HCT116 (cell line): ENCODE measurements at regions not wholly inside any gene's neighbourhood (a gene's known extent, or its start where the extent isn't known, plus 50 kb on each side); places are given as distances from the start of the nearest gene placed in this dataset.

Experiments
- ATAC-seq: fragments of 200-7000 bp; cut with Tn5 transposase; 2 replicates; pipeline ENCODE4 v1.9.1; 2020; ENCODE audit warnings: mild to moderate bottlenecking, moderate library complexity
- BruUV-seq: library from RNA; stranded (reverse); fragments of 400-500 nt; replicated peaks from 2 replicates; lab custom pipeline; 2021; lab: Mats Ljungman, UMichigan
- CTCF ChIA-PET: fragments of 300-600 bp; sonication (Branson Sonifier 250); formaldehyde crosslinking; loops from one replicate; lab custom pipeline; 2021; ENCODE audit warnings: antibody characterized with exemption; lab: Charles Lee
- POLR2A ChIA-PET: fragments of 300-600, 350-600 bp; sonication (Branson Sonifier 250); formaldehyde crosslinking; loops from one replicate; lab custom pipeline; 2021; ENCODE audit warnings: antibody characterized with exemption; lab: Charles Lee
- RAD21 ChIA-PET, 2 experiments: fragments of 300-600 bp; sonication (Branson Sonifier 250); formaldehyde crosslinking; loops; one replicate each; lab custom pipeline; 2023; ENCODE audit warnings: low total read pairs in 2 of 2; ENCODE audit not compliant: uncharacterized antibody in 2 of 2, unreplicated experiment in 2 of 2, low non-redundant PET in 1 of 2; lab: Charles Lee
- DNase-seq: peaks from one replicate; pipeline ENCODE4 v3.0.0-alpha.2; 2010; ENCODE audit warnings: low read depth, low spot score
- H2AFZ ChIP-seq: fragments of 200-600 bp; shearing (Covaris generic), sonication (generic); 2 replicates; pipeline ENCODE4 v1.6.1; 2017; ENCODE audit warnings: low read depth, mixed run types, mixed read lengths, antibody characterized with exemption, low read length; ENCODE audit not compliant: poor library complexity, severe bottlenecking
- H3K27ac ChIP-seq: 2 replicates; pipeline ENCODE4 v1.5.1; 2012; ENCODE audit warnings: low read depth, low read length
- H3K27me3 ChIP-seq: fragments of 200-600 bp; sonication (generic); 2 replicates; pipeline ENCODE4 v1.6.1; 2016; ENCODE audit warnings: mixed run types, low read length, mixed read lengths; ENCODE audit not compliant: insufficient read depth
- H3K36me3 ChIP-seq, 2 experiments: fragments of 200-500 bp in 1 of 2; fragments of 200-600 bp in 1 of 2; sonication (Bioruptor generic) in 1 of 2; sonication (generic) in 1 of 2; 2 replicates each; pipeline versions ENCODE4 v1.5.1 to v1.6.1; 2014 to 2016; ENCODE audit warnings: low read length in 2 of 2, inconsistent platforms in 1 of 2, mixed read lengths in 1 of 2, mixed run types in 1 of 2; ENCODE audit not compliant: insufficient read depth in 2 of 2, control insufficient read depth in 1 of 2
- H3K4me1 ChIP-seq, 2 experiments: fragments of 200-600 bp in 1 of 2; sonication (generic) in 1 of 2; 2 replicates each; pipeline versions ENCODE4 v1.5.1 to v1.6.1; 2012 to 2017; ENCODE audit warnings: low read length in 2 of 2, inconsistent platforms in 1 of 2, mild to moderate bottlenecking in 1 of 2, mixed read lengths in 1 of 2, mixed run types in 1 of 2, moderate library complexity in 1 of 2; ENCODE audit not compliant: insufficient read depth in 2 of 2, control insufficient read depth in 1 of 2
- H3K4me2 ChIP-seq: fragments of 200-600 bp; sonication (generic); 2 replicates; pipeline ENCODE4 v1.6.1; 2017; ENCODE audit warnings: mixed run types, low read length, mixed read lengths
- H3K4me3 ChIP-seq, 2 experiments: fragments of 200-600 bp in 1 of 2; sonication (generic) in 1 of 2; replicated peaks in 1 of 2; 2 replicates each; pipeline ENCODE4 v1.5.1; 2011 to 2016; ENCODE audit warnings: low read length in 2 of 2, control low read depth in 1 of 2, low read depth in 1 of 2, mild to moderate bottlenecking in 1 of 2, mixed read lengths in 1 of 2, mixed run types in 1 of 2
- H3K79me2 ChIP-seq: fragments of 200-600 bp; sonication (generic); 2 replicates; pipeline ENCODE4 v1.6.1; 2017; ENCODE audit warnings: mild to moderate bottlenecking, mixed run types, low read length, moderate library complexity, mixed read lengths; ENCODE audit not compliant: insufficient read depth
- H3K9ac ChIP-seq: fragments of 200-600 bp; sonication (generic); 2 replicates; pipeline ENCODE4 v1.6.1; 2016; ENCODE audit warnings: low read length, mixed read lengths
- H3K9me2 ChIP-seq: fragments of 200-600 bp; sonication (generic), shearing (Covaris generic); 2 replicates; pipeline ENCODE4 v1.6.1; 2017; ENCODE audit warnings: mixed run types, mild to moderate bottlenecking, moderate library complexity; ENCODE audit not compliant: insufficient read depth
- H3K9me3 ChIP-seq, 2 experiments: fragments of 200-500 bp in 1 of 2; fragments of 200-600 bp in 1 of 2; sonication (Bioruptor generic) in 1 of 2; sonication (generic) in 1 of 2; 2 replicates each; pipeline ENCODE4 v1.6.1; 2014 to 2017; ENCODE audit warnings: low read length in 2 of 2, mixed read lengths in 2 of 2, inconsistent platforms in 1 of 2, low read depth in 1 of 2, mild to moderate bottlenecking in 1 of 2, mixed run types in 1 of 2, moderate library complexity in 1 of 2; ENCODE audit not compliant: control insufficient read depth in 1 of 2, insufficient read depth in 1 of 2
- H4K20me1 ChIP-seq: fragments of 200-600 bp; sonication (generic), shearing (Covaris generic); 2 replicates; pipeline ENCODE4 v1.6.1; 2017; ENCODE audit warnings: mixed run types, mild to moderate bottlenecking, moderate library complexity; ENCODE audit not compliant: insufficient read depth
- ELF1 ChIP-seq: IDR thresholded peaks from 2 replicates; pipeline ENCODE4 v1.6.1; 2012; ENCODE audit warnings: low read depth, borderline replicate concordance
- EZH2phosphoT487 ChIP-seq: fragments of 200-600 bp; IDR thresholded peaks from 2 replicates; pipeline ENCODE4 v1.6.1; 2018; ENCODE audit warnings: antibody characterized with exemption, borderline replicate concordance
- POLR2AphosphoS5 ChIP-seq: IDR thresholded peaks from 2 replicates; pipeline ENCODE4 v1.6.1; 2011; ENCODE audit warnings: mild to moderate bottlenecking, low read depth, low read length, moderate library complexity
- SP1 ChIP-seq: IDR thresholded peaks from 2 replicates; pipeline ENCODE4 v1.6.1; 2012; ENCODE audit warnings: low read depth
- TCF7L2 ChIP-seq: IDR thresholded peaks from 2 replicates; pipeline ENCODE4 v1.7.0; 2011; ENCODE audit warnings: borderline replicate concordance, inconsistent platforms; ENCODE audit not compliant: insufficient read depth, insufficient read length; ENCODE audit errors: extremely low read depth
- YY1 ChIP-seq: IDR thresholded peaks from 2 replicates; pipeline ENCODE4 v1.6.1; 2011; ENCODE audit warnings: low read length, low read depth, moderate library complexity, mild to moderate bottlenecking; ENCODE audit not compliant: insufficient replicate concordance; ENCODE audit errors: extremely low read depth
- ZNF274 ChIP-seq: fragments of 200-500 bp; sonication (Bioruptor generic); IDR thresholded peaks from 2 replicates; pipeline ENCODE4 v1.6.1; 2014; ENCODE audit warnings: mild to moderate bottlenecking, low read depth, low read length, inconsistent platforms
- intact Hi-C: fragments of 100-400 bp; cut with micrococcal nuclease; formaldehyde crosslinking; loops from 2 replicates; pipeline ENCODE4 v1.10.0; 2022
- TF ChIP-seq, protein P1 (sequence below): IDR thresholded peaks from 2 replicates; pipeline ENCODE4 v1.6.1; 2011; ENCODE audit warnings: mild to moderate bottlenecking, low read length, moderate library complexity; ENCODE audit not compliant: insufficient replicate concordance; ENCODE audit errors: extremely low read depth
- TF ChIP-seq, protein P2 (sequence below): IDR thresholded peaks from 2 replicates; pipeline ENCODE4 v1.6.1; 2012
- TF ChIP-seq, protein P3 (sequence below), 3 experiments: fragments of 200-600 bp in 1 of 3; sonication (generic) in 1 of 3; IDR thresholded peaks in 2 of 3; conservative IDR thresholded peaks in 1 of 3; 2 replicates each; pipeline ENCODE4 v1.5.1; 2012 to 2017; ENCODE audit warnings: low read depth in 2 of 3, low read length in 2 of 3, antibody characterized with exemption in 1 of 3, borderline replicate concordance in 1 of 3, control low read depth in 1 of 3, mild to moderate bottlenecking in 1 of 3, mixed read lengths in 1 of 3, mixed run types in 1 of 3, moderate library complexity in 1 of 3; ENCODE audit not compliant: insufficient read depth in 1 of 3

DNA sequence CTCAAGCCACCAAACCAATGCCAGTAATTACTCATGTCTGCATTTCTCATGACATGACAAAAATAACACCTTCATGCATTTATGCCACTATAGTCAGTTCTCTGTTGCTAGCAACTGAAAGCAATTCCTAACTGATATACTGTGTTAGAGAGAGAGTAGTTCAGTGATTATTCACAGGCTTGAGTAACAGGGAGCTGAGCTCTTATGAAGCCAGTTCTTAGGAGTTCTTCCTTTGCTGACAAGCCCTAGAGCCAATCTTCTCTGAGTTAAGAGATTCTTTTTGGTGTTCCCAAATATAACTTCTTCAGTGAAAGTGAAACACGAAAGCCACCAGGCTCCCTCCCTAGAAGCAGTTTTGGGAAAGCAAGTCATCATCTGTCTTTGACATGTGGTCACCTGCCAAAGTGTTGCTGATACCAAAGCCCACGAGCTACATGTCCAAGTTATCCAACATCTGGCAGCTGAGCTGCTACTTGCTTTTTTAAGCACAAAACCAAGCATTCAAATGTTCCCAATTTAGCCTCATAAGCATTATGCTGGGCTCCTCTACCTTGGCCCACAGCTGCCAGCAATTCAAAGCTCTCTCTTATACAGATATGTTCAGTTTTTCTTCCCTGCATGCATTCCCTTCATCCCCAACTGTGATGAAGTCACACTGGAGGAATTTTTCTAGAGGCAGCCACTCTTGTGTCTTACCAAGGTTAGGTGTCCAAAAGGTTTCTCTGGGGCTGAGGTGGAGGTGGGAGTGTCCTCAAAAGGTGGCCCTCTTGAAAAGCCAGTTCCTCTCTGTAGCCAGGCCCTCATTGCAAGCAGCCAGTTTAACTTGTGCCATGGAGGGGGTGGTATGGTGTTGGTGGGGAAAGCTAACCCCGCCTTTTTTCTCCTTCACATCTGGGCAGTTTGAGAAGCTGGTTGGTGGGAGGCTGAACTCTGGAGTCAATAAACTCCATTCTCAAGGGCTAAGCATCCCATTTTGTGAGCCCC lies 92.7 kb upstream of the ARMC2 start:
- Histone ChIP-seq H3K9ac (no peak overlapping the region), H3K4me1 (no peaks in the 10 kb centered on the region), H3K9me2 (0 out of 2 replicates have a peak, but pooled peaks cover 3% of the 10 kb centered on the region), H3K4me2 (no peak overlapping the region), H3K36me3 (no peaks in the 10 kb centered on the region), H3K79me2 (no peaks in the 10 kb centered on the region), H3K4me3 (no peak overlapping the region), H3K27me3 (no peaks in the 10 kb centered on the region), H3K9me3 (no peaks in the 10 kb centered on the region), H2AFZ (no peak overlapping the region), H3K27ac (no peak overlapping the region), H4K20me1 (no peaks in the 10 kb centered on the region)
- ChIA-PET CTCF (interaction anchor here (0.9 kb wide), 1 partner anchor 11 kb away, joined by 3 read pairs; no protein-coding TSS in a partner anchor), POLR2A (no interaction called here), RAD21 (no interaction called here)
- TF ChIP-seq ZNF274 (no peak), SP1 (no peak), EZH2phosphoT487 (no peak), ELF1 (no peak)
- TF ChIP-seq, protein P1, sequence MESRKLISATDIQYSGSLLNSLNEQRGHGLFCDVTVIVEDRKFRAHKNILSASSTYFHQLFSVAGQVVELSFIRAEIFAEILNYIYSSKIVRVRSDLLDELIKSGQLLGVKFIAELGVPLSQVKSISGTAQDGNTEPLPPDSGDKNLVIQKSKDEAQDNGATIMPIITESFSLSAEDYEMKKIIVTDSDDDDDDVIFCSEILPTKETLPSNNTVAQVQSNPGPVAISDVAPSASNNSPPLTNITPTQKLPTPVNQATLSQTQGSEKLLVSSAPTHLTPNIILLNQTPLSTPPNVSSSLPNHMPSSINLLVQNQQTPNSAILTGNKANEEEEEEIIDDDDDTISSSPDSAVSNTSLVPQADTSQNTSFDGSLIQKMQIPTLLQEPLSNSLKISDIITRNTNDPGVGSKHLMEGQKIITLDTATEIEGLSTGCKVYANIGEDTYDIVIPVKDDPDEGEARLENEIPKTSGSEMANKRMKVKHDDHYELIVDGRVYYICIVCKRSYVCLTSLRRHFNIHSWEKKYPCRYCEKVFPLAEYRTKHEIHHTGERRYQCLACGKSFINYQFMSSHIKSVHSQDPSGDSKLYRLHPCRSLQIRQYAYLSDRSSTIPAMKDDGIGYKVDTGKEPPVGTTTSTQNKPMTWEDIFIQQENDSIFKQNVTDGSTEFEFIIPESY = no peak
- no peak for DNase-seq
- no peak for ATAC-seq
- BruUV-seq = no TSS peak
- intact Hi-C loops = no loop called here

DNA sequence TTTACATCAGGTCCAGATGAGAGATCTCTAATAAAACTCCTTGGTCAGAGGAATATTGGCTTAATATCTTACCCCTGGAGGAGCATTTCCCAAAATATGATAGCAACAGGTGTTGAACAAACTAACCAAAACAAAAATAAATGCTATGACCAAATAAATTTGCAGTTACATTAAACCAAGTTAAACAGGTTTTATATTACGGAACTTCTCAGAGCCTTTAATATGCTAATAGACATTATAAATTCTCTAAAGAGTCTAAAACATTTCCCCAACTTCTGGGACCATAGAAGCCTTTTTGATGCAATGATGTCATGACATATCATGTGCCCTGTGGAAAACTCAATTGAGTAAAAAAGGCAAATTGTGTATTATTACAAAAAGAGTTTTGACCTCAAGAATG lies 90.9 kb upstream of the ARMC2 start:
- ATAC-seq (no peak), DNase-seq (no peak)
- no peak overlapping the region for H2AFZ ChIP-seq
- CTCF ChIA-PET = no interaction called here
- no peaks in the 10 kb centered on the region for H3K36me3 ChIP-seq
- no TSS peak for BruUV-seq
- POLR2A ChIA-PET = no interaction called here
- H3K4me3 ChIP-seq = no peak overlapping the region
- no peaks in the 10 kb centered on the region for H4K20me1 ChIP-seq
- no peaks in the 10 kb centered on the region for H3K27me3 ChIP-seq
- 0 out of 2 replicates have a peak, but pooled peaks cover 3% of the 10 kb centered on the region for H3K9me2 ChIP-seq
- no peak overlapping the region for H3K9ac ChIP-seq
- peaks cover 0 to 4% of the 10 kb centered on the region in 2 experiments; a peak in 1 of 4 replicates for H3K4me1 ChIP-seq
- no peaks in the 10 kb centered on the region for H3K9me3 ChIP-seq
- intact Hi-C loops = no loop called here
- no peaks in the 10 kb centered on the region for H3K79me2 ChIP-seq
- RAD21 ChIA-PET = no interaction called here
- no peak overlapping the region for H3K27ac ChIP-seq
- no peak overlapping the region for H3K4me2 ChIP-seq
- no peak for TF ChIP-seq YY1
- TF ChIP-seq, protein P2, sequence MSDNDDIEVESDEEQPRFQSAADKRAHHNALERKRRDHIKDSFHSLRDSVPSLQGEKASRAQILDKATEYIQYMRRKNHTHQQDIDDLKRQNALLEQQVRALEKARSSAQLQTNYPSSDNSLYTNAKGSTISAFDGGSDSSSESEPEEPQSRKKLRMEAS = no peak
- TF ChIP-seq SP1 = no peak
- TF ChIP-seq, protein P1 = no peak
- TF ChIP-seq TCF7L2 = no peak
- no peak for TF ChIP-seq POLR2AphosphoS5
- TF ChIP-seq, protein P3, sequence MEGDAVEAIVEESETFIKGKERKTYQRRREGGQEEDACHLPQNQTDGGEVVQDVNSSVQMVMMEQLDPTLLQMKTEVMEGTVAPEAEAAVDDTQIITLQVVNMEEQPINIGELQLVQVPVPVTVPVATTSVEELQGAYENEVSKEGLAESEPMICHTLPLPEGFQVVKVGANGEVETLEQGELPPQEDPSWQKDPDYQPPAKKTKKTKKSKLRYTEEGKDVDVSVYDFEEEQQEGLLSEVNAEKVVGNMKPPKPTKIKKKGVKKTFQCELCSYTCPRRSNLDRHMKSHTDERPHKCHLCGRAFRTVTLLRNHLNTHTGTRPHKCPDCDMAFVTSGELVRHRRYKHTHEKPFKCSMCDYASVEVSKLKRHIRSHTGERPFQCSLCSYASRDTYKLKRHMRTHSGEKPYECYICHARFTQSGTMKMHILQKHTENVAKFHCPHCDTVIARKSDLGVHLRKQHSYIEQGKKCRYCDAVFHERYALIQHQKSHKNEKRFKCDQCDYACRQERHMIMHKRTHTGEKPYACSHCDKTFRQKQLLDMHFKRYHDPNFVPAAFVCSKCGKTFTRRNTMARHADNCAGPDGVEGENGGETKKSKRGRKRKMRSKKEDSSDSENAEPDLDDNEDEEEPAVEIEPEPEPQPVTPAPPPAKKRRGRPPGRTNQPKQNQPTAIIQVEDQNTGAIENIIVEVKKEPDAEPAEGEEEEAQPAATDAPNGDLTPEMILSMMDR (IDR thresholded peaks at IDR 0.05 in 2 of 3, conservative IDR thresholded peaks at IDR 0.05 in 1 of 3; ENCODE audit: borderline replicate concordance in 1 of 3, insufficient read depth in 1 of 3, low read depth in 2 of 3, low read length in 2 of 3) = no peak
